ENCODE measurements at regions not wholly inside any gene's neighbourhood (a gene's known extent, or its start where the extent isn't known, plus 50 kb on each side); places are given as distances from the start of the nearest gene placed in this dataset.

DNA sequence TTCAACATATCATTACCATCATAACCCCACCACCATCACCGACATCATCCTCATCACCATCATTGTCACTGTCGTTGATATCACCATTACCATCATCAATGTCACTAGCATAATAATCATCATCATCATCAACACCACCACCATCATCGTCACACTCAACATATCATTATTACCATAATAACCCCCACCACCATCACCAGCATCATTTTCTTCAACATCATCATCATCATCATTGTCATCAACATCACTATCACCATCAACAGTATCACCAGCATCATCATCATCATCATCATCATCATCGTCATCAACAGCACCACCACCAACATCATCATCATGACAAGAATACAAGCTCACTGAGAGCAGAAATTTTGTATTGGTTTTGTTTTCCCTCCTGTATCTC is 83.8 kb downstream of the MBD3L1 start:
- intact Hi-C loops (cut with micrococcal nuclease; ENCODE audit: unreplicated experiment), result no loop called here
- CTCF ChIA-PET, result no interaction called here
- Histone ChIP-seq H3K36me3 (ENCODE audit: control insufficient read depth in 2 of 2, insufficient read depth in 2 of 2, low read length in 1 of 2) (no peaks in the 10 kb centered on the region), H3K27me3 (replicated peaks in 1 of 2; ENCODE audit: control insufficient read depth in 2 of 2, insufficient read depth in 2 of 2, low read length in 1 of 2) (no peaks in the 10 kb centered on the region), H3K79me2 (ENCODE audit: control insufficient read depth, insufficient read depth, low read length) (no peaks in the 10 kb centered on the region), H3K27ac (ENCODE audit: control insufficient read depth, insufficient read depth) (no peak overlapping the region), H3K9me3 (replicated peaks; ENCODE audit: control insufficient read depth, insufficient read depth, low read length) (no peaks in the 10 kb centered on the region), H3K4me1 (ENCODE audit: control insufficient read depth, insufficient read depth, low read length) (no peaks in the 10 kb centered on the region), H3K9ac (ENCODE audit: control insufficient read depth, insufficient read depth, low read length) (no peak overlapping the region), H3K4me3 (no peak overlapping the region), H2AFZ (ENCODE audit: control insufficient read depth, low read depth, low read length) (no peak overlapping the region), H3K4me2 (ENCODE audit: control insufficient read depth, insufficient read depth) (no peak overlapping the region), H4K20me1 (ENCODE audit: control insufficient read depth, insufficient read depth) (no peaks in the 10 kb centered on the region)
- SMC1A ChIA-PET (ENCODE audit: uncharacterized antibody, unreplicated experiment), result no interaction called here
- in situ Hi-C loops (cut with MboI), result no loop called here
- TF ChIP-seq IKZF2 (IDR thresholded peaks at IDR 0.05) (no peak), ZNF24 (IDR thresholded peaks at IDR 0.05) (no peak), POU2F2 (IDR thresholded peaks at IDR 0.05; ENCODE audit: borderline replicate concordance, low read depth, low read length) (no peak), DPF2 (IDR thresholded peaks at IDR 0.05) (no peak), CREB1 (IDR thresholded peaks at IDR 0.05; ENCODE audit: low read depth) (no peak), SUPT20H (IDR thresholded peaks at IDR 0.05; ENCODE audit: borderline replicate concordance, control insufficient read depth, low read depth, low read length) (no peak), MTA2 (IDR thresholded peaks at IDR 0.05; ENCODE audit: low read depth) (no peak)
- TF ChIP-seq, protein P1, sequence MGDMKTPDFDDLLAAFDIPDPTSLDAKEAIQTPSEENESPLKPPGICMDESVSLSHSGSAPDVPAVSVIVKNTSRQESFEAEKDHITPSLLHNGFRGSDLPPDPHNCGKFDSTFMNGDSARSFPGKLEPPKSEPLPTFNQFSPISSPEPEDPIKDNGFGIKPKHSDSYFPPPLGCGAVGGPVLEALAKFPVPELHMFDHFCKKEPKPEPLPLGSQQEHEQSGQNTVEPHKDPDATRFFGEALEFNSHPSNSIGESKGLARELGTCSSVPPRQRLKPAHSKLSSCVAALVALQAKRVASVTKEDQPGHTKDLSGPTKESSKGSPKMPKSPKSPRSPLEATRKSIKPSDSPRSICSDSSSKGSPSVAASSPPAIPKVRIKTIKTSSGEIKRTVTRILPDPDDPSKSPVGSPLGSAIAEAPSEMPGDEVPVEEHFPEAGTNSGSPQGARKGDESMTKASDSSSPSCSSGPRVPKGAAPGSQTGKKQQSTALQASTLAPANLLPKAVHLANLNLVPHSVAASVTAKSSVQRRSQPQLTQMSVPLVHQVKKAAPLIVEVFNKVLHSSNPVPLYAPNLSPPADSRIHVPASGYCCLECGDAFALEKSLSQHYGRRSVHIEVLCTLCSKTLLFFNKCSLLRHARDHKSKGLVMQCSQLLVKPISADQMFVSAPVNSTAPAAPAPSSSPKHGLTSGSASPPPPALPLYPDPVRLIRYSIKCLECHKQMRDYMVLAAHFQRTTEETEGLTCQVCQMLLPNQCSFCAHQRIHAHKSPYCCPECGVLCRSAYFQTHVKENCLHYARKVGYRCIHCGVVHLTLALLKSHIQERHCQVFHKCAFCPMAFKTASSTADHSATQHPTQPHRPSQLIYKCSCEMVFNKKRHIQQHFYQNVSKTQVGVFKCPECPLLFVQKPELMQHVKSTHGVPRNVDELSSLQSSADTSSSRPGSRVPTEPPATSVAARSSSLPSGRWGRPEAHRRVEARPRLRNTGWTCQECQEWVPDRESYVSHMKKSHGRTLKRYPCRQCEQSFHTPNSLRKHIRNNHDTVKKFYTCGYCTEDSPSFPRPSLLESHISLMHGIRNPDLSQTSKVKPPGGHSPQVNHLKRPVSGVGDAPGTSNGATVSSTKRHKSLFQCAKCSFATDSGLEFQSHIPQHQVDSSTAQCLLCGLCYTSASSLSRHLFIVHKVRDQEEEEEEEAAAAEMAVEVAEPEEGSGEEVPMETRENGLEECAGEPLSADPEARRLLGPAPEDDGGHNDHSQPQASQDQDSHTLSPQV (IDR thresholded peaks at IDR 0.05), result no peak
- TF ChIP-seq, protein P2, sequence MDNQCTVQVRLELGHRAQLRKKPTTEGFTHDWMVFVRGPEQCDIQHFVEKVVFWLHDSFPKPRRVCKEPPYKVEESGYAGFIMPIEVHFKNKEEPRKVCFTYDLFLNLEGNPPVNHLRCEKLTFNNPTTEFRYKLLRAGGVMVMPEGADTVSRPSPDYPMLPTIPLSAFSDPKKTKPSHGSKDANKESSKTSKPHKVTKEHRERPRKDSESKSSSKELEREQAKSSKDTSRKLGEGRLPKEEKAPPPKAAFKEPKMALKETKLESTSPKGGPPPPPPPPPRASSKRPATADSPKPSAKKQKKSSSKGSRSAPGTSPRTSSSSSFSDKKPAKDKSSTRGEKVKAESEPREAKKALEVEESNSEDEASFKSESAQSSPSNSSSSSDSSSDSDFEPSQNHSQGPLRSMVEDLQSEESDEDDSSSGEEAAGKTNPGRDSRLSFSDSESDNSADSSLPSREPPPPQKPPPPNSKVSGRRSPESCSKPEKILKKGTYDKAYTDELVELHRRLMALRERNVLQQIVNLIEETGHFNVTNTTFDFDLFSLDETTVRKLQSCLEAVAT (IDR thresholded peaks at IDR 0.05), result no peak
- TF ChIP-seq, protein P3, sequence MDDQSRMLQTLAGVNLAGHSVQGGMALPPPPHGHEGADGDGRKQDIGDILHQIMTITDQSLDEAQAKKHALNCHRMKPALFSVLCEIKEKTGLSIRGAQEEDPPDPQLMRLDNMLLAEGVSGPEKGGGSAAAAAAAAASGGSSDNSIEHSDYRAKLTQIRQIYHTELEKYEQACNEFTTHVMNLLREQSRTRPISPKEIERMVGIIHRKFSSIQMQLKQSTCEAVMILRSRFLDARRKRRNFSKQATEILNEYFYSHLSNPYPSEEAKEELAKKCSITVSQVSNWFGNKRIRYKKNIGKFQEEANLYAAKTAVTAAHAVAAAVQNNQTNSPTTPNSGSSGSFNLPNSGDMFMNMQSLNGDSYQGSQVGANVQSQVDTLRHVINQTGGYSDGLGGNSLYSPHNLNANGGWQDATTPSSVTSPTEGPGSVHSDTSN (IDR thresholded peaks at IDR 0.05; ENCODE audit: insufficient replicate concordance, low read depth, low read length), result no peak
- POLR2A ChIA-PET, result no interaction called here
- DNase-seq (ENCODE audit: low read depth, low spot score) (no peak), ATAC-seq (no peak), FAIRE-seq (no peak)
- RAD21 ChIA-PET (ENCODE audit: unreplicated experiment), result no interaction called here
- WGBS (ENCODE audit: insufficient coverage, insufficient replicate concordance, low lambda C conversion rate, missing lambda C conversion rate), result 30% methylated on average over 4 of the region's 4 CpGs
- BruUV-seq (replicated peaks), result no TSS peak
